Superior temporal gyrus (tissue), 1 donor: ENCODE measurements at regions not wholly inside any gene's neighbourhood (a gene's known extent, or its start where the extent isn't known, plus 50 kb on each side); places are given as distances from the start of the nearest gene placed in this dataset.
"Not testable (repeated sequence)": the region's sequence is repeated elsewhere in the genome, so short reads cannot be mapped to it uniquely, and the experiment has no call there.

Source experiments
- DNase-seq: peaks from one replicate; pipeline ENCODE4 v3.0.0-alpha.2; 2016; ENCODE audit errors: extremely low spot score

DNA sequence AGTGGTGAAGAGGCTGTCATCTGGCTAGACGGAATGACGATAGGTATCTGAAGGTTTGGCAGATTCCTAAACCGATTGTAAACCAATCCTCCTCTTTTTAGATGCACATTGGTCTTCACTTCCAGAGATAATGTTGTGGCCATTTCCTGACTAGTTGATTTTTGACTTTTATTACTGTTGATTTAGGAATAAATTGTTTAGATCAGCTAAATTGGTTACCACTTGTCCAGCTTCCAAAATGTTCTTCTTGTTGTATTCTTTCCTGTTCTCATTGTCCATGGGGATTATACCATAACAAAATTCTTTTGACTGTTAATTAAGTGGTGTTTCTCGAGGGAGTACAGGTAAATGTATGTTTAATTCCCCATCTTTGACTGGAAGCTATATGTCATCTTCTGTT lies 119.7 kb downstream of the MACROH2A1 start:
- no peak for DNase-seq

DNA sequence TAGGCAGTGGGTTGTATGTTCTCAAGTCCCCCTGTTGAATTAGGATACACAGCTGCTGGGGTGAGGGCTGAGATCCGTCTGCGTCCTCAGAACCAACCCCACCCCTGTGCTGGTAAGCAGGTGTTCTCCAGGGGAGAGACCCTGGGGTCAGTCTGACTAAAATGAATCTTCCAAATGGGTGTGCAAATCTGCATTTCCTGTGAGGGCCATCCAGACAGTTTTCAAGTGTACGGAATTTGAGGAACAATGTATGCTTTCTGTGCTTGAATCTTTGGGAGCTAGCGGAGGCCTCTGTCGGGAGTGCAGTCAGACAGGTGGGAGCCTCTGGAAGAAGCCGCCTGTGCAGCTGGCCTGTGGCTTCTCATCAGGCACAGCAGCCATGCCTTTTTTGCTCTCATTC lies 122.9 kb downstream of the MACROH2A1 start:
- DNase-seq: no peak

DNA sequence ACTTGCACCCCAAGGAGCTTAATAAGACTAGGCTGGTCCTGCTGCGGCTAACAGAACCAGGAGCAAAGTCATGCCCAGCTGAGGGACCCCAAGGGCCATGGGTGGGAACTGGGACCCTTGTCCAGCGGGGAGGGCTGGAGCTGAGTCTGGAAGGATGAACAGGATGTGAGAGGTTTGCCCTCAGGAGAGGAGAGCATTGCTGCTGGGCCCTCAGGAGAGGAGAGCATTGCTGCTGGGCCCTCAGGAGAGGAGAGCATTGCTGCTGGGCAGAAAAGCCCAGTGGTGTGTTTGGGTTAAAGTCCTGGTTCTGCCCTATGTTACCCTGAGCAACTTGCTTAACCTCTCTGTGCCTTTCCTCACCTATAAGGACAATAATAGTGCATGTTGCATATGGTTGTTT lies 125.8 kb downstream of the MACROH2A1 start:
- DNase-seq: no peak

DNA sequence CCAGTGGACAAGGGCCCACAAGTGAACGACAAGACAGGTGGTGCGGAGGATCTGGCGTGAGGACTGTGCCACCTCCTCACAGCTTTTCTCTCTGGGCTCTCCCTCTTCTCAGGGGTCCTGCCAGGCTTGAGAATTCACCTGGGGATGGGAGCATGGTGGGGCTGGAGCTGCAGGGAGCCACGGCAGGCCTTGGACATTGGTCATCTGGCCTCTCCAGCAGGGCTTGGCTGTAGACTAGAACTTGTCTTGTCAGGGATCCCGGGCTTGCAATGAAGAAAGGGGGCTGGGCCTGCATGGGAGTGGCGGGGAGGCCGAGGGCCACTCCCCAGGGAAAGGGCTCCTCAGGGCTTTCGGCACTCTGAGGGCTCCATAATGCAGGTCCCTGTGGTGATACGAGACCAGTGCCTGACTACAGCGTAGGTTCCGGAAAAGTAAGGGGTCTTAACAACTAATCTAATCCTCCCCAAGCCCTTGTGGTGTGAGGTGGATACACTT lies 126.7 kb downstream of the MACROH2A1 start:
- DNase-seq: no peak

DNA sequence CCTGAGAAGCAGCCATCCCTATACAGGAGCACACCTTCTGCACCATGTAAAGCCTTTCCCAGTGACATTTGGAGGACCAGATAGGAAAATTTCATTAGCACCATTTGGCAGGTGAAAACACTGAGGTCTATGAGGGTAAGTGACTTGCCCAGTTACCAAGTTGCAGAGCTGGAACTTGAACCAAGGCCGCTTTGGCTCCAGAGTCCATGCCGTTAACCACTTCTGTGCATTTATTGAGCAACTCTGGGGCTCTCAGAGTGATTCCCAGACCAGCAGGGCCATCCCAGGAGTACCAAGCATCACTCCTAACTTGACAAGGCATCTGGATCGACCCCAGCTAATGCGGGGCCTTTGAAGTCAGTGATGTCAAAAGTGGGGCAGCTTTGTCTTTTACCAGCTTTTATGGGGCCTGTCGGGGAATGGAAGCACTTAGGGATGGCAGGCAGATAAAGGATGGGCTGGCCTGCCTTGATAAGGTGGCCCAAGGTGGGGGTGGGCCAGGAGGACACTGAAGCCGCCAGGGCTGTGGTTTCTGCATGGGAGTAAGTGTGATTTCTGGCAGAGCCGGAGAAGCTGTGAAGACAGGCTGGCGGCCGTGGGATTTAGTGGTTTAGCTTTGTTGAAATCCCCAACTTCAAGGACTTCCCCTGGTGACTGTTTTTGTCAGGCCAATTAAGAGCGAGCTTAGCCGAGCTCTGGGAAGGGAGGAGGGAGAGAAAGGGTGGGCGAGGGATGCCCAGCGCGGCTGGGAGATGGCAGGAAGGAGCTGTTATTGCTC lies 127.3 kb downstream of the MACROH2A1 start:
- DNase-seq: no peak

DNA sequence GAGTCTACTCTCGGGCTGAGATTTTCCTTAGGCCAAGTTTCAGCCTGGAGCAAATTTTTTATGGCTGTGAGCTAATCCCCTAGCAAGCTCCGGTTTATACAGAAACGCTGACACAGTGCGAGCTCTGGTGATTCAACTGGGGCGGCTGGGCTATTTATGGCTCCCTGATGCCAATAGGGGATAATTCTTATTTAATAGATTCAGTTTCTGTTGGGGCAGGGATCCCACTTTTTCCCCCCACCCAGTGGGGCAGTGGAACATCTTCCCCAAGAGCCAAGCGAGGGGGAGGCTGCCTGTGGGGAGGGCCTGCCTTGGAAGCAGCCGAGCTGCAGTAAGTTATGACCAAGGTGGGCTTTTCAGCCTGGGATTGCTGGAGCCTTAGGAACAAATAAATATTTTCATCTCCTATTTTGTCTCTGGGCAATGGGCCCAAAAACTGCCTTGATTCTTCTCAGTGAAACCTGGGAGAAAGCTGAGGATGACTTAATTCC lies 129.1 kb downstream of the MACROH2A1 start:
- no peak for DNase-seq

DNA sequence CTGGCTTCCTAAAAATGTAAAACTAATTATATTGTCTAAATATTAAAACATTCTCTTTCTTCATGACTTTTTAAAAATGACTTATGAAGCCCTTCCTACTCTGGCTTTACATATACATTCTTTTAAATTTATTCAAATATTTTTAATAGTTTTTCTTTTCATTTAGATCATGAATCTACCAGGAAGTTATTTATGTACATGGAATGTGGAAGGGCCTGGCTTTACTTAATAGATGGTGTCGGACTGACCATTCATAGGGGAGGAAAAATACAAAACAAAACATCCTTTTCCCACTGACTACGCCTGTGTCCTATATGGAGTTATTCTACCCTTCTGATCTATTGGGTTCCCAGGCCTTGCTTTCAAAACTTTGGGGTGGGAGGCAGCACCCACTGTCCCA lies 129.8 kb downstream of the MACROH2A1 start:
- no peak for DNase-seq

DNA sequence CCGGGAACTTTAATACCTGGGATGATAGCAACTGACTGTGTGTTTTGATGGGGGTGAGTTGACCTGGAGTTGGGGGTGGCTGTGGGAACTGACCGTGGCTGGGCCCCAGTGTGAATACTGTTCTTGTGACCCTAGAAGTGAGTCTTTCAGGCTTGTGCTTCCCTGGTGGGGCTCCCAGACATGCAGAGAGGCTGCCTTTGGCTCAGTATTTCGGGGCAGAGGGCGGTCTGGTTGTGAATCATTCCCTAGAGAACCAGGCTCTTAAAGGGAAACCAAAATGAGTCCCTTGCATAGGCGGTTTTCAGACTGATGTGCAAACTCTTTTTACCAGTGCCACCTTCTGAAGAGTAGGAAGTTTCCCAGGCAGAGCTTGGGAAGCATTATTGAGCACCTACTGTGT lies 132.1 kb downstream of the MACROH2A1 start:
- no peak for DNase-seq

DNA sequence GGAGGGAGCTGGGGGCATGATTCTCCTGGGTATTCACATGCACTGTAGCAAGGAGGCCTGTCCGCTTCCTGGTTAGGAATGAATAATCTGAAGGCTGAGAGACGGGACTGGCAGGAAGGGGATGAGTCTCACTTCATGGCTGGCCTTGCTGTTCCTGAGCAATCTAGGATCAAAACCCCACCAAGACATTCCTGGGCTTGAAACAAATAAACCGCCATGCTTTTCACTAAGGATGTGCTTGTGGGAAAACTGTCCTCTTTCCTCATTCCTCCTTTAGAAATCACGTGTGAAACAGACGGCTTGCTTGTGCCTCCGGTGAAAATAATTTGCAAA lies 132.8 kb downstream of the MACROH2A1 start:
- no peak for DNase-seq

DNA sequence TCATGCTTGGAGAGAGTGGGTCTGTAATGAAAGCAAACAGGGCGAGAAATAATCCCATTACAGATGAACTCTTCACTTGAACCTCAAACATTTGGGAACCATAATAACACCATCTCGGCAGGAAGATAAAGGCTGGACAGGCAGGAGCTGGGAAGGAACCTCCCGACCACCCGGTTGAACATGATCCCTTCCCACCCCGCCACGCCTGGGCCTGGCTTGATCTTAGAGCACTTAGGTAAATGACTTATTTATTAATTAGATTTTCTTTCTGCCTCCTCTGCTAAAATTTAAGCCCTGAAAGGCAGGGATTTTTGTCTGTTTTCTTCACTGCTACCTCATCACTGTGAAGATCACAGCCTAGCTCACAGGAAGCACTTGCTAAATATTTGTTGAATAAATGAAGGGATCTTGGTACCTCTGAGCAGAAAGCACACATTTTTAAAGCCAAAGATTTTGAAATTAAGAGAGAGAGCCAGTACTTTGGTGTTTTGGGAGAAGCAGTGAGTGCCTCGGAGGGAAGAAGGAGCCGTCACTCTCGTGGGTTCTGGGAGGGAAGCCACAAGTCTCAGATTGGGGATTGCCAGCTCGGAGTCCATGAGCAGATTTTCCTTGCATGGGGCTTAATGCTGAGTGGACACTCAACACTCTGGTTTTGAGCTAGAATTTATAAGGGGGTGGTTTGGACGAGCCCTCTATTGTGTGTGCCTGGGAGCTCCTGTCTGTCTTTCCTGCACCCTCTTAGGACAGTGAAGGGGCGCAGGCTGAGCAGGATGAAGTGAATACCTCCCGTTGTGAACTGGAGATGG lies 133.3 kb downstream of the MACROH2A1 start:
- DNase-seq: no peak

DNA sequence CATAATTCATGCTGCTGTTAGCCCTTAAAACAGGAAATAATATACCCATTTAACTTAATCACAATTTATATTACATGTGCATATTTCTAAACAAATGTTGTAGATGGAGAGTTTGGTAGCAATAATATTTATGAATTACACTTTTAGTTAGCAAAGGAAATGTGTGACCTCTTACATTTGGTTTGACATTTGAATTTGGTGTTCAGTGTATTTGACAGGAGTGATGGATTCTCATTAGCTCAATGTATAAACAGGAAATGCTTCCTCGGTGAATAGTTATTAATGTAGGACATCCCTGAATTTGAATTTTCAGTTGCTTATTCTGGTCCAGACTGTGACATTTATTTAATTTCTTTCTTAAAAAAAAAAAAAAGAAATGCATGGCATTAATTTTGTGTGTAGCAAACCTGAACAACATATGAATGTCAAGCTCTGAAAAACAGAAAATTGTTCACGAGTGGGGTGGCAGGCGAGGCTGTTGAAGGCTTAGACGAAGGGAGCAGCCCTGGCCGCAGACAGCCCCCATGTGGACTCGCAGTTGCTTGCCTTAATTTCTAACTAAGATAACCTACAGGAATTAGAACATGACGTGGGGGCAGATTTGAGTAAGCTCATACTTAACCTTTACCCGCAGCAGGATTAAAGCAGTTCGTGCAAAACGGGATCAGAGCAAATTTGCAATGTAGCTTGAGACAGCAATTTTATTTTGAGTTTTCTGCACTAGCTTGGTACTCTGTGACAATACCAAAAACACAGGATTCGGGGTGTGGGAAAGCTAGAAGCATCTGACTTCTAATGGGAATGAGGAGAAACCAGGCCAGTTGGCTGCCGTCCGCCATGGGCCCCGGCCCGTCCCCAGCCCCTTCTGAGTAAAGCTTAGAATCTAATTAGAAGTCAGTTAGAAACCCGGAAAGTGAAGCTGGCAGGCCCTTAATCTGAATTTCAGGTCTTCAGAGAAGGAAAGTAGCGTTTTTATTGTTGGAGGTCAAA lies 134.3 kb downstream of the MACROH2A1 start:
- DNase-seq: no peak

DNA sequence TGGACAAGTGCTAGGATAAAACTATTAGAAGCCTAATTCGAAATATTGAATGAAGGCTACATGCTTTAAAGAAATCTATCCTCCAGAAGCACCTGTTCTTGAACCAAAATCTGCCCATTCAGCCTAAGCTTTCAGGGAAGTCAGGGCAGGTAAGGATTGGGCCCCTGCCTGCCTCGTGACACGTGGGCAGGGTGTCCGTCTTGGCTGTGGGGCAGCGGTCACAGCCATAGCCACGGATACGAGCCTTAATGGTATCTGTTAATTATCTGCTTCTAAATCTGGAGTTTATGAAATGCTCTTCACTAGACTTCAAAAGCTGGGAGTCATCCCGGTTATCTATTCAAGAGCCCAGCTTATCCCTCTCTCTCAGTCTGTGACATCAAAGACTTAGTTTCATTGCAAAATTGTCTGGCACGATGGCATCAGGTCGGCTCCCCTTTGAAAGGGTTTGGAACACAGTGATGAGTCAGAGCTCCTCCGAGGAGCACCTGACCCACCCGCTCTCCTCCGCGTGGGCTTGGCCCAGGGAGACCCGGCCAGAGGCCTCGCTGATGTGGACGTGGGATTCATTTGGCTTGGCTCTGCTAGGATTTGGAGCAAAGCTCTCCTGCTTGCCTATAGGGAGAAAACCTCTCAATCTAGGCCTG lies 135.9 kb downstream of the MACROH2A1 start:
- DNase-seq: no peak

DNA sequence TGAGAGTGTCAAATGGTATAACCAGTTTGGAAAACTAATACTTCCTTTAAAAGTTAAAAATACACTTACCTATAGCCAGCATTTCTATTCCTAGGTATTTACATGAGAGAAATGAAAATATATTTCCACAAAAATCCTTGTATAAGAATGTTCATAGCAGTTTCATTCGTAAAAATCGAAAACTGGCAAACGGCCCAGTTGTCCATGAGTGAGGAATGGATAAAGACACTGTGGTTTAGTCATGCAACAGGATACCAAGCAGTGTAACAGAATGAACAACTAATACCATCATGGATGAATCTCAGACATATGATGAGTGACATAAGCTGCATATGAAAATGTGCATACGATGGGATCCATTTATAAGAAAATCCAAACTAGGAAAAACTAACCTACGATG lies 136.7 kb downstream of the MACROH2A1 start:
- no peak for DNase-seq

DNA sequence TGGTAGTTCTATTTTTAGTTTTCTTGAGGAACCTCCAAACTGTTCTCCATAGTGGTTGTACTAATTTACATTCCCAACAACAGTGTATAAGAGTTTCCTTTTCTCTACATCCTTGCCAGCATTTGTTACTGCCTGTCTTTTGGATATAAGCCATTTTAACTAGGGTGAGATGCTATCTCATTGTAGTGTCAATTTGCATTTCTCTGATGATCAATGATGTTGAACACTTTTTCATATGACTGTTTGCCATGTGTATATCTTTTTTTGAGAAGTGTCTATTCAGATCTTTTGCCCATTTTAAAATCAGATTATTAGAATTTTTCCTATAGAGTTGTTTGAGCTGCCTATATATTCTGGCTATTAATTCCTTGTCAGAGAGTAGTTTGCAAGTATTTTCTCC lies 138.9 kb downstream of the MACROH2A1 start:
- DNase-seq: not testable (repeated sequence)

DNA sequence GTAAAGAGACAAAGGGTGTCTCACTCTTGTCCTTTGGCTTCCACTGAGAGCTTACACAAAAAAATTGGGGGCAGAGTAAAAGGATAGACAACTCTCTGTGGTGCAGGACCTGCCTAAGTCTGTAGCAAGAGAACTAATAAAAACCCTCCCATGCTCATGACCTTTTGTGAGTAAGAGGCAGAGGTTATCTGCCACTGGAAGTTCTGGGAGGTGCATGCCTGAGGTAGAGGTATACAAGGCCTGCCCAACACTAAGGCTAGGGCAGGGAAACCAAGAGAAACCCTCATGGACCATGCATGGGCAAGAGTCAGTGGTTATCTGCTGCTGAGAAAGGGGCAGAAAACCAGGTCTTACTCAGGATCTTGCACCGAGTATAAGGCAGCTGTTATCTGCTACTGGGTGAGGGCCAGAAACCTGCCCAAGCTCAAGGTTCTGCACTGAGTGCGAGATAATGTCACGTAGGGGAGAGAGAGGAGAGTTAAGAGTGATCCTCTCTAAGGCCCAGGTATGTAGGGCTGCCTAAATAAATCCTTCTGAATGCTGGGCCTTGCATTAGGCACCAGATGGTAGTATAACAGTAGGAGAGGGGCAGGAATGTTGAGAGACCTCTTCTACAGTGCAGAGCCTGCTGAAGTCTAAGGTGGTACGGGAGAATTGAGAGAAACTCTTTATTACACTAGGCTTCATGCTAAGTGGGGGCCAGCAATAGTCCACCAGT lies 143.4 kb downstream of the MACROH2A1 start:
- no peak for DNase-seq

DNA sequence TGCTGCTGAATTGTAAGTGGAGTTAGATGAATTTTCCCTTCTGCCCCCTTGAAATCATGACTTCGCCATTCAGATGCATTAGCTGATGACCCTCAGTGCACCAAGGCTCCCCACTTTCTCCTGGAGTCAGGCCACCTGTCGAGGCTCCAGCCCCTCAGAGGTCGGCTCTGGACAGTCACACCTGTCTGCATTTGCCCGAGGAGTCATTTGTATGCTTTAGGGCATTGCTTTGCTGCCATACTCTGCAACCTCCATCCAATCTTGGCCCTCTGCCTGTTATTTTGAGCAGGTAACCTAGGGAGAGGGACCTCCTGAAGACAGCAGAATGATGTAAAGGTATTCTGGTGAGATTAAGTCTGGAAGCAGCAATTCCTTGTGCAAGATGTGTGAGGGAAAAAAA lies 144.8 kb downstream of the MACROH2A1 start:
- no peak for DNase-seq

DNA sequence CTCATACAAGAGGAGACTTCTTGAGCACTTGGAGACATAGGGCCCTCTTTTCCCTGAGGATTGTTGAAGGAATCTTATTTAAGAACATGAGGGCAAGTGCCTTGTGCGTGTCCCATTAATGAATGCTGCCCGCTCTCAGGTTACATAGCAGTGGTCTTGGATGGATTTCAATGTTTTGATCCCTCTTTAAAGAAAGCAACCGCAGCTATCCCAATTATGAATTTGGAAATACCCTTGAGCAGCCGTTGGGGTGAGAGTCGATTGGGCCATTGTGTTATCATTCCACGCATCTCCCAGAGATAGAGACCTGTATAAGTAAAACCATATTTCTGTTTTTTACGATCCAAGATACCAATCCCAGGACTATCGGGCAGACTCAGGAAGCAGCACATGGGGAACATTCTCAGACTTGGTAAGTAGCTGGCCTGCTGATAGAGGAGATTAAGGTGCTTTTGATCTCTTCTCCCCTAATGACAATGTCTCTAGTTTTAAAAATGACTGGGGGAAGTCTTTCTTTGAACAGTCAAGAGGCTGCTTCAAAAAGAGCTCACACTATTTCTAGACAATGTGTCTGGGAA lies 145.3 kb downstream of the MACROH2A1 start:
- DNase-seq: no peak

DNA sequence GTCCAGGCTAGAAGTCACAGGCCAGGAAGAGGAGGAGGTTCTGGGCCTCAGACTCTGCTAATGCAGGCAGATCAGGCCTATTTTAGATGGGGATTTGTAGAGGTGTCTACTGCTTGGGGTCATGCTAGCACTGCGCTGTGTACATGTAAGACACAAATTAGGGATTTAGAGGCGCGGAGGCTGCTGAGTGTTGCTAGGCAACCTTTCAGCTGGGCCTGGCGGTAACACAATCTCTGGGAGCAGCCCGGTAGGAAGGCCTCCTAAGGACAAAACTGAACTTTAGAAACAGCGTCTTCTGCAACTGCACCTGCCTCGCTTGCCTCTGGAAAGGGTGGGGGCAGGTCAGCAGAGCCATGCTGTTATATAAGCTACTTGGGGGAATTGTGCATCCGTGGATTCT lies 147.9 kb downstream of the MACROH2A1 start:
- peak; percentile 49 for DNase-seq

DNA sequence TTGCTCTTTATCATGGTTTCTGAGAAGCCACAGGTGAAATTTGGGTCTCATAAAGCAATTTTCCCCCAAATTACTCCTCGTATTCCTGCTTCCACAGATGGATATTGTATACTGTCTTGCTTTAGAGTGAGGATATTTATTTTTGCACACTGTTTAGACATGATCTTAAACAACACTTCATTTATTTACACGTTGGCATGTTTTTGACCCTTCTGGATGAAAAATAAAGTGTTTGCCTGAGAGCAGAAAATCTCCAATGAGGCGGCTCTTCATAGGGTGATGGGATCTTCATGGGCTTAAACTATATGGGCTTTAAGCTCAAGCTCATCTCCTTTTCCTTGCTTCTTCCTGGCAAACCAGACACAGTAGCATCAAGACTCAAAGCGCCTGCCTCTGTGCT lies 148.4 kb downstream of the MACROH2A1 start:
- no peak for DNase-seq

DNA sequence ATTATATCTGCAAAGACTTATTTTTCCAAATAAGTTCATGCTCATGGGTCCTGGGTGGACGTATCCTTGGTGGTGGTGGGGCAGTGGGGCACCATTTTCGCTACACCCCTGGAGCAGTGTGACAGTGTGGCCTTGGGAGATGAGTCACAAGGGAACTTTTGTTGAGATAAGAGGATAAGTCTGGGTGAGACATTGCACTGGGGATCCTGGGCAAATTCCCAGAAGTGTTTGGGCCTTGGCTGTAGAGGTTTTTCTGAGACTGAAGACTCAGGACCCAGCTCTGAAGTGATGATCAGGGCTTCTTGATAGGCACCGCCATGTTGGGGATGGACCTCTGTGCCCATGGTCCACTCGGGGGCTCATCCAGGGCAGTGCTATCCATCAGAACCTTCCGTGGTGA lies 149.4 kb downstream of the MACROH2A1 start:
- DNase-seq: no peak
